HG03060 (cell line): ENCODE measurements at regions not wholly inside any gene's neighbourhood (a gene's known extent, or its start where the extent isn't known, plus 50 kb on each side); places are given as distances from the start of the nearest gene placed in this dataset.
A peak's percentile ranks its signal among the peaks of the same experiment; 100 is the strongest.
"Not testable (repeated sequence)": the region's sequence is repeated elsewhere in the genome, so short reads cannot be mapped to it uniquely, and the experiment has no call there.

ENCODE experiments used
- ATAC-seq: cut with Tn5 transposase; IDR thresholded peaks from one replicate; pipeline ENCODE4 v1.9.1; 2021; ENCODE audit warnings: low read depth, moderate number of reproducible peaks; ENCODE audit not compliant: unreplicated experiment

DNA sequence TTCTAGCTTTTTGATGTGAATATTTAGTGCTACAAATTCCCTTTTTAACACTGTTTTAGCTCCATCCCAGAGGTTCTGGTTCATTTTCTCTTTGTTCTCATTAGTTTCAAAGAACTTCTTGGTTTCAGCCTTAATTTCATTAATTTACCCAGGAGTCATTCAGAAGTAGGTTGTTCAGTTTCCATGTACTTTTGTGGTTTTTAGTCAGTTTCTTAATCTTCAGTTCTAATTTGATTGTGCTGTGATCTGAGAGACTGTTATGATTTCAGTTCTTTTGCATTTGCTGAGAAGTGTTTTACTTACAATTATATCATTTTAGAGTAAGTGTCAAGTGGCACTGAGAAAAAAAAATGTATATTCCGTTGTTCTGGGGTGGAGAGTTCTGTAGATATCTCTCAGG, 240.1 kb upstream of the RASA1 start:
- ATAC-seq, result no peak

GRCh38 chr5:87029951-87030350, 237.7 kb upstream of the RASA1 start:
- ATAC-seq, result no peak

GRCh38 chr5:87030699-87031098, 237.0 kb upstream of the RASA1 start:
- ATAC-seq, result no peak

DNA sequence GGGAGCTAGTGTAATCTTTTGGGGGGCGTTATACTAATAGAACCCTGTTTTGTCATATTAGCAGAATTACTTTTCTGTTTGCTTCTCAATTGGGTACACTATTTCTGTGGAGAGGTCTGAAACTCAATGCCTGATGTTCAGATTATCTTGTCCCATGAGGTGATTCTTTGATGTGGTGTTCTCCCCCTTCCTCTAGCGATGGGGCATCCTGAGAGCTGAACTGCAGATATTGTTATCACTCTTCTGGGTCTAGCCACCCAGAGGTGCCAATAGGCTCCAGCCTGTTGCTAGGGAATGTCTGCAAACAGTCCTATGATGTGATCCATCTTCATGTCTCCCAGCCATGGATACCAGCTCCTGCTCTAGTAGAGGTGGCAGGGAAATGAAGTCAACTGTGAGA, 233.1 kb upstream of the RASA1 start:
- no peak for ATAC-seq

- no peak for ATAC-seq
Observed at GRCh38 chr5:87042554-87042953, 225.1 kb upstream of the RASA1 start.

DNA sequence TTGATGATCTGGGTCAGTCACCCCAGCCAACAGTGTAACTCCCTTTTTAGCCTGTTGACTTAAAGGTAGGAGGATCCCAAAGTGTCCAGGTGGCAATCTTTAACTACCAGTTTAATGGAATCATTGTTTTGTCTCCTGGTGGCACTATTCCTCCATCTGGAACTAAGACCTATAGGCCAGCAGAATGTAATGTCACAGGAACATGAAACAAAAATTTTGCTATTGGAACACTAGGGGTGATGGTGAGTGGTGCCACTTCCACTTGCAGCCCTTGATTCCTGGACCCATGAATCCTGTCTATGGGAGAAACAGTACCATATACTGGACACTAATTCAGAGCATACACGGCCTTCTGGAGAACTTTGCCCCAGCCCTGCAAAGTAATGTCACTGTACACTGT, 219.5 kb upstream of the RASA1 start:
- no peak for ATAC-seq

- ATAC-seq, result not testable (repeated sequence)
Observed at GRCh38 chr5:87049012-87049411, 218.7 kb upstream of the RASA1 start.

GRCh38 chr5:87051502-87052113, 216.1 kb upstream of the RASA1 start:
- no peak for ATAC-seq

- no peak for ATAC-seq
Observed at GRCh38 chr5:87053146-87053545, 214.5 kb upstream of the RASA1 start.

- no peak for ATAC-seq
Observed at GRCh38 chr5:87054821-87055220, 212.9 kb upstream of the RASA1 start.

DNA sequence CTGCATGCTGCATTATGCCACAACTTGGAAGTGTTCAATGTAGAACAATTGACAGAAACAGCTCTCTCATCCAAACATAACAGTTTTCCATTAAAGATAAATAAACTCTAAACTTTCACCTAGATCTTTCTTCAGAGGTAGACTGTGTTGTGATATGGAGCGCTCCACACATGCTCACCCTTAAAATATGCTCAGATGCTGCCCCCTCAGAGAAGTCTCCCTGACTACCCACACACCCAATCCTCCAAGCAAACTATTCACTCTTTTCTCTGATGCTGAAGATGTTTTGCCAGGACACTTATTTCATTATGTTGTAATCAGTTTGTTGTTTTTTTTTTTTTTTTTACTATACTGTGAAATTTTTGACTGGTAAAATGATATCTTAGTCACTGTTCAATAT, 206.6 kb upstream of the RASA1 start:
- ATAC-seq, result no peak

DNA sequence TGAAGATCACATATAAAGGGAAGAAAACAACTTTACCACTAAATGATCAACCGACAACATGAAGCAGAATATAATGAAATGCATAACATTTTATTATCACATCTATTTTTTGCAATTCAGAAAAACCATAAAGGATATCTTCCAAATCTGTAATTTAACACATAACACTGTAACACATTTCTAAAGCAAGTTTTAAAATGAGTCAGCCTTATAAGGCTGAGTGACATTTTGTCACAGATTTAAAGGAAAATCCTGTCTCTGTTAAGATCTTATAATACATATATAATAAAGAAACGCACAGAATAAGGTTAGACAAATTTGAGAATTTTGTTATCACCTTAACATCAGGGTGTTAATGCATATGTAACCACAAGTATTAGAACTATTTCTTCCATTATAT, 198.4 kb upstream of the RASA1 start:
- ATAC-seq, result no peak

- ATAC-seq, result no peak
Observed at GRCh38 chr5:87069974-87070608, 197.6 kb upstream of the RASA1 start.

- ATAC-seq, result no peak
Observed at GRCh38 chr5:87074072-87074471, 193.6 kb upstream of the RASA1 start.

DNA sequence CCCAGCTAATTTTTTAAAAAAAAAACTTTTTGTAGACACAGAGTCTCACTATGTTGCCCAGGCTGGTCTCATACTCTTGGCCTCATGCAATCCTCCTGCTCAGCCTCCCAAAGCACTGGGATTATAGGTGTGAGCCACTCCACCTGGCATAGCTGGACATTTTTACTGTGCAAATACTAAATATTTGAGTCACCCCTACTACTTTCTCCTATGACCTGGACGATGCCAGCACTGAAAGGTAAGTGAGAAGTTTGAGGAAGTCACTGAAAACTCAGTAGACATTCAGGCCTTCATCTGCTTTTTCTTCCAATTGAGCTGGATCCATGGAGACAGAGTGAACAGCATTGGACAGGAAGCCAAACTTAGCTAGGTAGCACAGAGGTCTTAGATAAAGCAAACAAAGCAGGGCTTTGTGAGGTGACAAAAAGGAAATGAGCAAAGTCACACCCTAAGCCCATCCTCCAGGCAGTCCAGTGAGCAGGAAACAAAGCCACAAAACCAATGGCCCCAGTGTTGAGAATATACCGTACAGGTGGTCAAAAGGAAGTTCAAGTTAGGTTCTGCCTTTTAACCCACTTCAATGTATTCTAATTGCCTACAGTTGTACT, 192.6 kb upstream of the RASA1 start:
- peak; percentile 93 for ATAC-seq

- ATAC-seq, result no peak
Observed at GRCh38 chr5:87076411-87076810, 191.3 kb upstream of the RASA1 start.

GRCh38 chr5:87076931-87077330, 190.8 kb upstream of the RASA1 start:
- ATAC-seq, result no peak

DNA sequence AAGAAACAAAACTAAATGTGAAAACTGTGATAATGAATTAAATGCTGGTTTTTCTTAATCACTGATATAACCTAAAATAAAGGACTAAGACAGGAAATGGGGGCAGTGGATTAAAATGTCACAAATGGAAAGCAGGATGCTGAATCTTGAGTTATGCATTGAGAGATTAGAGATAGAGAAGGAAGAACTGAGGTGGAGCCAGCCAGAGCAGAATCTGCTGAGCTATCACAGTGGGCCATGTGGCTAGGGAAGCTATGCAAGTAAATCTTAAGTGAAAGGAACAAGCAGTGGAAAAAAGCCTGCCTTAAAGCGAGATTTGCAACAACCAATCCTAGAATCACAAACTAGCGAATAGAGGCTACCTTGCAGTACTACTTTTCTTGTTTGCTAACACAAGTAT, 188.5 kb upstream of the RASA1 start:
- ATAC-seq, result no peak

GRCh38 chr5:87081016-87081415, 186.7 kb upstream of the RASA1 start:
- no peak for ATAC-seq

DNA sequence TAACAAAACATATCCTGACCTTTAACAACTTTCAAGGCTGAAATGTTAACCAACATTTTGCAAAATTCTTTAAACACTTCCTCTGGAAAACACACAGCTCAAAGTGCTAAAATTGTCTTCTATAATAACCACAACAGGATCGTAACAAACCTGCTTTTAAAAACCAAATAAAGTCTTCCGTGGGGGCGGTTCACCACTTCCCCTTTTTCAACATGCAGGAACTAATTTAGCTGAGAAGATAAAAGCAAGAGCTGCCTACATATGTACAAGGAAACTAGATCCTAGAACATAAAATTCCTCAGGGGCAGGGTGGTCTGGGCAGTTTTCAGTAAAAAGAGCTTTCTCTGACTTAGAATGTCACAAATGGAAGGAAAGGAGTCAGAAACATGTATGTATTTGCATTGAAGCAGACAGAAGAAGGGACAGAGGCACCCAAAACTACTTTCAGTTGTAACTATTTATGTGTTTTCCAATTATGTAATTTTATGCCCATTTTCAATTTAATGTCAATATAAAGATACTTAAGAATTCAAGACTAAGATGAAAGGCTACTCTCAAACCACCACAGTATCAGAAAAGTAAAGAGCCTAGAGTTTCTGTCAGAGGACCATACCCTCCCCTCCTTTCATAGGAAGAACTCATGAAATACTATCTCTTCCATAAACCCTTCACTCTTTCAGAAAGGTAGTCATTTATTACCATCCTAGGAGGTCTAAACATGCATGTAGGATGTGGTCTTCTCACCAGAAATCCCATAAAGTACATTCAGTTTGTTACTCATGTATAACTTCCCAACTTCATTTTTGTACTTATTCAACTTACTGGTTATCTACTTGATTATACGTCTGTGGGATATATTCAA, 185.9 kb upstream of the RASA1 start:
- ATAC-seq, result peak; percentile 88

- no peak for ATAC-seq
Observed at GRCh38 chr5:87094347-87094746, 173.3 kb upstream of the RASA1 start.
